ENCODE measurements at regions not wholly inside any gene's neighbourhood (a gene's known extent, or its start where the extent isn't known, plus 50 kb on each side); places are given as distances from the start of the nearest gene placed in this dataset.

DNA sequence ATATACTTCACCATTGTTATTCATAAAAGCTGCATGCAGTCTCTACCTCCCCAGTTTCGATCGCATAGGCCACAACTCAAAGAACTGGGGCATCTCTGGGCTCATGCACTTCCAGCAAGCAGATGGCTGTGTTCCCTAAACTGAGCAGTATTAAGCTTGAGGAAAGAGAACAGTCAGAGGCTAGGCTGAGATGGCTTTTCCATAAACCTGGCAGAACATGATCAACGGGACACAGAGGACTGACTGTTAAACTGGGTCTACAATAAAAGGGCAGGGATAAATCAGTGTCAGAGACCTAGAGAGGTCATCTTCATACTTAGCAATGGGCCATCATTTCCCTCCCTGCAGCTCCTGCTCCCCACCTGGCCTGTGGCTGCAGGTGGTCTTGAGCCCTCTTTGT lies 171.0 kb upstream of the NECTIN1 start:
- no peak for FAIRE-seq
- TF ChIP-seq POLR2A (IDR thresholded peaks at IDR 0.05; ENCODE audit: low read depth, low read length): no peak
- no peak for DNase-seq (ENCODE audit: insufficient read length, low spot score)

DNA sequence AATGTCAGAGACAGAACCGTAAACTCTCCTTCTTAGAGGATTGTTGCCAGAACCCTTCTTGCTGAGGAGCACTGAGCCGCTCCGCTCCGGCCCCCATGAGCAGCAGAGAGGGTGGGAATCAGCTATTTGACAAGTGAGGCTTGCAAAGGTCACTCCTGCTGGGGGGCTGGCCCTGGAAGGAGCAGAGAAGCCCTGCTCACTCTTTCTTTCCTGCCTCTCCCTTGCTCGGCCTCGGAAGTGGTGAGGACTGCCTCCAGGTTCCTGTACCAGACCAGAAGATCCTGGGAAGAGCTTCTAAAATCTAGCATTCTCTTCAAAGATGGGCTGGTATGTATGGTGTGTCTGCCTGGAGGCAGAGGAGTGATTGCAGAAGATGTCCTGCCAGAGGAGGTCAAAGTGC lies 168.6 kb upstream of the NECTIN1 start:
- TF ChIP-seq POLR2A (IDR thresholded peaks at IDR 0.05; ENCODE audit: low read depth, low read length): no peak
- no peak for FAIRE-seq
- no peak for DNase-seq (ENCODE audit: insufficient read length, low spot score)

DNA sequence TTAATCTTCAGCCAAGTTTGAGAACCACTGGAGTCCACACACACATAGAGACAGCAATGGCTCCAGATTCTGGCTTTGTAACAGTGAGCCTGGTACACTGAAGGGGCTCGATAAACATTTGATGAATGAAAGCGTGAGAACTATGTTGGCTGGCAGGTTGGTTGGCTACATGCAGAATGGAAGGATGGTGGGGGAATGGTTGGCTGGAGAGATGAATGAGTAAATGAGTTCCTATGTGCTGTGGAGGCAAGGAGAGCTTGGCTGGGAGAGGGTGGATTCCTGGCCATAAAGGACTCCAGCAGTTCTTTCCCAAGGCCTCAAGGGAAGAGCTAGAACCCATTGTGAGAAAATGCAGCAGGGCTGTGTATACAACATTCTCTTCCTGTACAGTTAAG lies 168.0 kb upstream of the NECTIN1 start:
- no peak for FAIRE-seq
- DNase-seq (ENCODE audit: insufficient read length, low spot score): no peak
- TF ChIP-seq POLR2A (IDR thresholded peaks at IDR 0.05; ENCODE audit: low read depth, low read length): no peak

- no peak for TF ChIP-seq POLR2A (IDR thresholded peaks at IDR 0.05; ENCODE audit: low read depth, low read length)
- DNase-seq (ENCODE audit: insufficient read length, low spot score) (no peak), FAIRE-seq (no peak)
These were observed 167.5 kb upstream of the NECTIN1 start for GRCh38 chr11:119896387-119897045.

DNA sequence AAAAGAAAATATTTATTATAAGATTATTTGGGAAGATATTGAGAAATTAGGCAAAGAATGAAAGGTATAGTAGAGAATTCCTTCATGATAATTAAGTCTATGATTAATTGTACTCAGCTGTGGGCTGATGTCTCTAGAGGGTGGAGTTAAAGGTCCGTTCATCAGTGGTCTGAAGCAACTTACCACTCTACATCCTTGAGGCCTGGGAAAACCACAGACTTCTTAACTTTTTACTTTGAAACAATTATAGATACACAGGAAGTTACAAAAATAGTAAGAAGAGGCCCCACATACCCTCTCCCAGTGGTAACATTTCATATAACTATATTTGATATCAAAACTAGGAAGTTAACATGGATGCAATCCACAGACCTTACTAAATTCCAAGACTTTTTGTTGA lies 167.0 kb upstream of the NECTIN1 start:
- no peak for DNase-seq (ENCODE audit: insufficient read length, low spot score)
- FAIRE-seq: no peak
- no peak for TF ChIP-seq POLR2A (IDR thresholded peaks at IDR 0.05; ENCODE audit: low read depth, low read length)

DNA sequence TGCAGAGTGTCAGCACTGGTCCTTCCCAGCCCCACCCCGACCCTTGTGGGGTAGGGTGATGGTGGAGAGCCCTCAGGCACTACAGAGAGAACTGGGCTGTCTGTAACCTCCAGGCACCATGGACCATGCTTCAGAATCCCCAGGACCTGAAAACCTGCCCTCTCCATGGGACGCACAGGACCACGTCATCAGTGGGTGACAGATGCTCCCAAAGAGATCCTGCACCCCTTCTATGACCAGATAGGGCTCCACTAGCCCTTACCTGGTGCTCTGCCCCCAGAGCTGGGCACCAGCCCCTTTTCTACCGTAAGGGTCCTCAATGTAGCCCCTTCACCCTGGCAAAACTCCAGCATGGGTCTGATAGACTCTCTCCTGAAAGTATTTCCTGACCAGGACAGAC lies 165.9 kb upstream of the NECTIN1 start:
- no peak for DNase-seq (ENCODE audit: insufficient read length, low spot score)
- no peak for TF ChIP-seq POLR2A (IDR thresholded peaks at IDR 0.05; ENCODE audit: low read depth, low read length)
- FAIRE-seq: no peak

- no peak for TF ChIP-seq POLR2A (IDR thresholded peaks at IDR 0.05; ENCODE audit: low read depth, low read length)
- DNase-seq (ENCODE audit: insufficient read length, low spot score) (no peak), FAIRE-seq (no peak)
These were observed 163.4 kb upstream of the NECTIN1 start for GRCh38 chr11:119892311-119892808.

GRCh38 chr11:119891055-119891768 lies 162.2 kb upstream of the NECTIN1 start:
- no peak for TF ChIP-seq POLR2A (IDR thresholded peaks at IDR 0.05; ENCODE audit: low read depth, low read length)
- FAIRE-seq (no peak), DNase-seq (ENCODE audit: insufficient read length, low spot score) (no peak)

GRCh38 chr11:119890466-119890865 lies 161.5 kb upstream of the NECTIN1 start:
- TF ChIP-seq POLR2A (IDR thresholded peaks at IDR 0.05; ENCODE audit: low read depth, low read length): no peak
- DNase-seq (ENCODE audit: insufficient read length, low spot score) (no peak), FAIRE-seq (no peak)

DNA sequence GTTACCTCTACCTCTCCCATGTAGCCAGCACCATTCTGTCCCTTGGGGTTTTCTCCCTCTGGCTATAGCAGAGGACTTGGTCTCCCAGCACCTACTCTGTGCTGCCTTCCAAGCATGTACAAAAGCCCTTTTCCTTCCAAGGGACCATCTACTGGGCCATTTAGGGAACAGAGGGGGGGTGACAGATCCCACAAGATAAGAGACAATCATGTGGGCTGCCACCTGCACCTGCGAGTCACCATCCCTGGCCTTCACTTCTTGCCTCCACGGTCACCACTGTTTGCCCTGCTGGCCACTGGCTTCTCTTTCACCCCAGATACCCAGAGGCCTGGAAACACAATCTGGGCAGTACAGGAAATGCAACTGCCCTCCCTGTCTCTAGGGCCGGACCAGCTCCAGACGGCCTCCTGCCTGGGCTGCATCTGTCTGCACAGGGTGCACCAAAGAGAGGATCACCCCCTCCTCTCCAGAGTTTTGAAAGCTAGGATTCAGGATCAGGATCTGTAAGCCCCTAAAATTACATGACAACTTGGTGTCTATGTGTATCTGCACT lies 160.8 kb upstream of the NECTIN1 start:
- no peak for TF ChIP-seq POLR2A (IDR thresholded peaks at IDR 0.05; ENCODE audit: low read depth, low read length)
- FAIRE-seq (no peak), DNase-seq (ENCODE audit: insufficient read length, low spot score) (no peak)

GRCh38 chr11:119889111-119889510 lies 160.1 kb upstream of the NECTIN1 start:
- FAIRE-seq: no peak
- no peak for TF ChIP-seq POLR2A (IDR thresholded peaks at IDR 0.05; ENCODE audit: low read depth, low read length)

GRCh38 chr11:119888119-119888518 lies 159.1 kb upstream of the NECTIN1 start:
- no peak for FAIRE-seq
- no peak for TF ChIP-seq POLR2A (IDR thresholded peaks at IDR 0.05; ENCODE audit: low read depth, low read length)
- DNase-seq (ENCODE audit: insufficient read length, low spot score): no peak

More at GRCh38 chr11:119889111-119889510, 160.1 kb upstream of the NECTIN1 start:
- no peak for DNase-seq (ENCODE audit: insufficient read length, low spot score)

- DNase-seq (ENCODE audit: insufficient read length, low spot score) (no peak), FAIRE-seq (no peak)
- TF ChIP-seq POLR2A (IDR thresholded peaks at IDR 0.05; ENCODE audit: low read depth, low read length): no peak
These were observed 157.7 kb upstream of the NECTIN1 start for GRCh38 chr11:119886667-119887230.

- DNase-seq (ENCODE audit: insufficient read length, low spot score) (no peak), FAIRE-seq (no peak)
- no peak for TF ChIP-seq POLR2A (IDR thresholded peaks at IDR 0.05; ENCODE audit: low read depth, low read length)
These were observed 157.0 kb upstream of the NECTIN1 start for GRCh38 chr11:119885861-119886567.

Measured in H54 (cell line).